ENCODE measurements at regions not wholly inside any gene's neighbourhood (a gene's known extent, or its start where the extent isn't known, plus 50 kb on each side); places are given as distances from the start of the nearest gene placed in this dataset.

DNA sequence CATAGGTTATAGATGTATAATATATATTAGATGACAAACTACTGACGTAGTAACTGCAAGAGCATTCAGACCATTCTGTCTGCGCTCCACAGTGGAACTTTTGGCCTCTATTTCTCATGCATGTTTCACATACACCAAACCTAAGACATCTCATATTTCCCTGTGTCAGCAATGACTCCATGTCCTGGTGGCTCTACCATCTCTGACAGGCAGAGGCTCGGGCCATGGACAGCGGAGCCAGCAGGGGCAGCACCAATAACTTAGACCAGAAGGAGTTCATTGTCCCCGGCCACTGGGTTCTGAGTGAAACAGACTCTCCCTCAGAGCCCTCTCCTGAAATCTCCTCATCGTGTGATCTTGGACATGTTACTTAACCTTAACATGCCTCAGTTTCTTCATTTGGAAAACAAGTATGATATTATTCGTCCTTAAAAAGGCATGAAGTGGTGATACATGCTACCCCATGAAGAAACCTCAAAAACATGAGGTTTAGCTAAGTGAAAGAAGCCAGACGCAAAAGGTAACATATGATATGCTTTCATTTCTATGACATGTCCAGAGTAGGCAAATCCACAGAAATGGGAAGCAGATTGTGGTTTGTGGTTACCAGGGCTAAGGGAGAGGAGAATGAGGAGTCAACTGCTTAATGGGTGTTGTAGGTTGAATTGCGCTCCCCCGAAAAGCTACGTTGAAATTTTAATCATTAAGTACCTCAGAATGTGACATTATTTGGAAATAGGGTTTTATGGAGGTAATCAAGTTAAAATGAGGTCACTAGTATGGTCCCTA, 564.0 kb upstream of the JARID2 start:
- Histone ChIP-seq H3K4me3 (no peak overlapping the region), H3K36me3 (no peaks in the 10 kb centered on the region), H3K4me1 (no peaks in the 10 kb centered on the region), H3K27ac (no peak overlapping the region), H3K9me3 (no peaks in the 10 kb centered on the region), H3K27me3 (no peaks in the 10 kb centered on the region)
- intact Hi-C loops (cut with DNase I), result no loop called here
- TF ChIP-seq POLR2A (IDR thresholded peaks at IDR 0.05) (no peak), EP300 (IDR thresholded peaks at IDR 0.05) (no peak), POLR2AphosphoS5 (IDR thresholded peaks at IDR 0.05) (no peak)
- TF ChIP-seq, protein P1, sequence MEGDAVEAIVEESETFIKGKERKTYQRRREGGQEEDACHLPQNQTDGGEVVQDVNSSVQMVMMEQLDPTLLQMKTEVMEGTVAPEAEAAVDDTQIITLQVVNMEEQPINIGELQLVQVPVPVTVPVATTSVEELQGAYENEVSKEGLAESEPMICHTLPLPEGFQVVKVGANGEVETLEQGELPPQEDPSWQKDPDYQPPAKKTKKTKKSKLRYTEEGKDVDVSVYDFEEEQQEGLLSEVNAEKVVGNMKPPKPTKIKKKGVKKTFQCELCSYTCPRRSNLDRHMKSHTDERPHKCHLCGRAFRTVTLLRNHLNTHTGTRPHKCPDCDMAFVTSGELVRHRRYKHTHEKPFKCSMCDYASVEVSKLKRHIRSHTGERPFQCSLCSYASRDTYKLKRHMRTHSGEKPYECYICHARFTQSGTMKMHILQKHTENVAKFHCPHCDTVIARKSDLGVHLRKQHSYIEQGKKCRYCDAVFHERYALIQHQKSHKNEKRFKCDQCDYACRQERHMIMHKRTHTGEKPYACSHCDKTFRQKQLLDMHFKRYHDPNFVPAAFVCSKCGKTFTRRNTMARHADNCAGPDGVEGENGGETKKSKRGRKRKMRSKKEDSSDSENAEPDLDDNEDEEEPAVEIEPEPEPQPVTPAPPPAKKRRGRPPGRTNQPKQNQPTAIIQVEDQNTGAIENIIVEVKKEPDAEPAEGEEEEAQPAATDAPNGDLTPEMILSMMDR (IDR thresholded peaks at IDR 0.05), result no peak
- WGBS, 2 donors, result 82 to 94% methylated on average over 11 of the region's 11 CpGs
- no peak for DNase-seq

DNA sequence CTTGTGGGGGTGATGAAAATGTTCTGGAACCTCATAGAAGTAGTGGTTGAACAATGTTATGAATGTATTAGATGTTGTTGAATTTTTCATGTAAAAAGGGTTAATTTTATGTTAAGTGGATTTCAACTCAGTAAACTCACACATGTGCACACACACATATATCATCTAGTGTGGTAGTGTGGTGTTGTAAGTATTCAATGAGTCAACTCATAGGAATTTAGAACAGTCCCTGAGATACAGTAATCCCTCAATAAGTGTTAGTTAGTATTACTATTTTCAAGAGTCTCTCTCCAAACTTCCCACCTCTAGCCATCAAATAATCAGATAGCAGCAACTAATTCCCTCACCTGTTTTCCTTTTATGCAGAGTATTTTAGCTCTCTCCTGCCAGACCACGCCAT, 563.1 kb upstream of the JARID2 start:
- no peak overlapping the region for H3K4me3 ChIP-seq
- WGBS, 2 donors, result 88 to 98% methylated on average over 1 of the region's 1 CpG
- H3K4me1 ChIP-seq, result no peaks in the 10 kb centered on the region
- intact Hi-C loops (cut with DNase I), result no loop called here
- no peak overlapping the region for H3K27ac ChIP-seq
- no peak for DNase-seq
- H3K9me3 ChIP-seq, result no peaks in the 10 kb centered on the region
- H3K36me3 ChIP-seq, result no peaks in the 10 kb centered on the region
- no peak for TF ChIP-seq EP300 (IDR thresholded peaks at IDR 0.05)
- no peak for TF ChIP-seq POLR2A (IDR thresholded peaks at IDR 0.05)
- TF ChIP-seq POLR2AphosphoS5 (IDR thresholded peaks at IDR 0.05), result no peak
- TF ChIP-seq, protein P1 (IDR thresholded peaks at IDR 0.05), result no peak
- H3K27me3 ChIP-seq, result no peaks in the 10 kb centered on the region

DNA sequence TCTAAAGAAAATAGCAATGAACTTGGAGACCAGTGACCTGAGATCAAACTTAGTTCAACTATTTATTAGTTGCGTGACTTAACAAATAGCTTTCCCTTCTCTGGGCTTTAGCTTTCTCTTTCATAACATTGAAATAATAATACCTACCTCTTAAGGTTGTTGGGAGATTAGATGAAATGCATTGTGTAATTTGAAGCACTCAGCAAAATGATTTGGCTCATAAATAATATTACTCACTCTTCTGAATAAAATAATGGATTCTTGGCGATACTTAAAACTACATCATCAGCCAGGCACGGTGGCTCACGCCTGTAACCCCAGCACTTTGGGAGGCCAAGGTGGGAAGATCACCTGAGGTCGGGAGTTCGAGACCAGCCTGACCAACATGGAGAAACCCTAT, 556.2 kb upstream of the JARID2 start:
- intact Hi-C loops (cut with DNase I), result no loop called here
- no peaks in the 10 kb centered on the region for H3K36me3 ChIP-seq
- 95 to 98% methylated on average over 6 of the region's 6 CpGs for WGBS, 2 donors

DNA sequence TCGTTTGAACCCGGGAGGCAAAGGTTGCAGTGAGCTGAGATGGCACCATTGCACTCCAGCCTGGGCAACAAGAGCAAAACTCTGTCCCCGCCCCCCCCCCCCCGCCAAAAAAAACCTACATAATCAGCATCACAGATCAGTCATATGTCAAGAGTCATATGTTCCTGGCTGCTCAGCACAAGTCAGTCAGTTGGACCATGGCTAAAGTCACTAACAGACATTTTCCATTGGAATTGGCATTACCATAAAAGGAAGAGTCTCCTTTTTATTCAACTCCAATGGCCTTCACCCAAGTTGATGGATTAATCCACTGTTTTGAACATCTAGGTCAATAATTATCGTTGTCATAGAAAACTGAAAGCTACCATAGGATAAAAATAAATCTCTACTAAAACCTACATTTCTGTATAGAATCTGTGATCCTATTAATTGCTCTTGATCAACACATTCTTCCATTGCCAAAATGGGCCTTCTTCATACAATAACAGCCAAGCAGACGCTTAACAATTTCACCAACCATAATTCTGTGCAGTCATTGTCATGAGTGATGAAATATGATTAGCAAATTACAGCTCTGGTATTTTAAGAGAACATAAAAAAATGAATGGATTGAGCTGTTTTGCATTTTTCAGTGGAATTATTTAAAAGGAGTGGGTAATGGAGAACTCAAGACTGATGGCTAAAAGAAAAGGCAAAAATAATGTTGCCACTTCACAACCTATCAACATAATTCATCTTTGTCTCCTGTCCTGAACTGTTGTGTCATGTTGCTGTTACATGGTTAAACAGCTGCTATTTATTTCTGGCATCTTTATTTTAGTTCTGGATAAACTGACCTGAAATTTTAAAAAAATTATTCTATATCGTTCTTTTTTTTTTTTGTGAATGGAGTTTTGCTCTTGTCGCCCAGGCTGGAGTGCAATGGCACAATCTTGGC, 555.5 kb upstream of the JARID2 start:
- H3K4me1 ChIP-seq, result no peaks in the 10 kb centered on the region
- H3K27me3 ChIP-seq, result no peaks in the 10 kb centered on the region
- no peaks in the 10 kb centered on the region for H3K9me3 ChIP-seq
- H3K36me3 ChIP-seq, result no peaks in the 10 kb centered on the region
- TF ChIP-seq EP300 (IDR thresholded peaks at IDR 0.05) (no peak), POLR2AphosphoS5 (IDR thresholded peaks at IDR 0.05) (no peak), POLR2A (IDR thresholded peaks at IDR 0.05) (no peak)
- TF ChIP-seq, protein P1 (IDR thresholded peaks at IDR 0.05), result no peak
- 94 to 96% methylated on average over 8 of the region's 8 CpGs for WGBS, 2 donors
- no peak for DNase-seq
- no peak overlapping the region for H3K4me3 ChIP-seq
- no peak overlapping the region for H3K27ac ChIP-seq
- intact Hi-C loops (cut with DNase I), result no loop called here

More for the DNA sequence above, 556.2 kb upstream of the JARID2 start:
- Histone ChIP-seq H3K4me1 (no peaks in the 10 kb centered on the region), H3K27ac (no peak overlapping the region), H3K4me3 (no peak overlapping the region), H3K27me3 (no peaks in the 10 kb centered on the region), H3K9me3 (no peaks in the 10 kb centered on the region)
- TF ChIP-seq, protein P1 (IDR thresholded peaks at IDR 0.05), result no peak
- TF ChIP-seq EP300 (IDR thresholded peaks at IDR 0.05) (no peak), POLR2AphosphoS5 (IDR thresholded peaks at IDR 0.05) (no peak), POLR2A (IDR thresholded peaks at IDR 0.05) (no peak)
- no peak for DNase-seq

Data from sigmoid colon (tissue), 6 donors.